Kidney epithelial cell (primary cell): ENCODE measurements at regions not wholly inside any gene's neighbourhood (a gene's known extent, or its start where the extent isn't known, plus 50 kb on each side); places are given as distances from the start of the nearest gene placed in this dataset.

Experiments
- DNase-seq: peaks from one replicate; pipeline ENCODE4 v3.0.0-alpha.2; 2010; ENCODE audit warnings: low read depth
- H3K27me3 ChIP-seq: 2 replicates; pipeline ENCODE4 v1.6.0; 2011; ENCODE audit warnings: low read length; ENCODE audit not compliant: control insufficient read depth, insufficient read depth
- H3K36me3 ChIP-seq: 2 replicates; pipeline ENCODE4 v1.5.1; 2011; ENCODE audit warnings: low read length; ENCODE audit not compliant: control insufficient read depth, insufficient read depth
- H3K4me3 ChIP-seq: 2 replicates; pipeline ENCODE4 v1.5.1; 2011; ENCODE audit warnings: low read depth, mild to moderate bottlenecking, control low read depth, low read length
- TF ChIP-seq, protein P1 (sequence below): IDR thresholded peaks from 2 replicates; pipeline ENCODE4 v1.5.1; 2011; ENCODE audit warnings: mild to moderate bottlenecking, moderate library complexity, low read length, control low read depth, inconsistent platforms; ENCODE audit not compliant: insufficient read depth, poor library complexity, severe bottlenecking

- H3K36me3 ChIP-seq = no peaks in the 10 kb centered on the region
- H3K4me3 ChIP-seq = no peak overlapping the region
- peaks cover 9% of the 10 kb centered on the region for H3K27me3 ChIP-seq
- TF ChIP-seq, protein P1, sequence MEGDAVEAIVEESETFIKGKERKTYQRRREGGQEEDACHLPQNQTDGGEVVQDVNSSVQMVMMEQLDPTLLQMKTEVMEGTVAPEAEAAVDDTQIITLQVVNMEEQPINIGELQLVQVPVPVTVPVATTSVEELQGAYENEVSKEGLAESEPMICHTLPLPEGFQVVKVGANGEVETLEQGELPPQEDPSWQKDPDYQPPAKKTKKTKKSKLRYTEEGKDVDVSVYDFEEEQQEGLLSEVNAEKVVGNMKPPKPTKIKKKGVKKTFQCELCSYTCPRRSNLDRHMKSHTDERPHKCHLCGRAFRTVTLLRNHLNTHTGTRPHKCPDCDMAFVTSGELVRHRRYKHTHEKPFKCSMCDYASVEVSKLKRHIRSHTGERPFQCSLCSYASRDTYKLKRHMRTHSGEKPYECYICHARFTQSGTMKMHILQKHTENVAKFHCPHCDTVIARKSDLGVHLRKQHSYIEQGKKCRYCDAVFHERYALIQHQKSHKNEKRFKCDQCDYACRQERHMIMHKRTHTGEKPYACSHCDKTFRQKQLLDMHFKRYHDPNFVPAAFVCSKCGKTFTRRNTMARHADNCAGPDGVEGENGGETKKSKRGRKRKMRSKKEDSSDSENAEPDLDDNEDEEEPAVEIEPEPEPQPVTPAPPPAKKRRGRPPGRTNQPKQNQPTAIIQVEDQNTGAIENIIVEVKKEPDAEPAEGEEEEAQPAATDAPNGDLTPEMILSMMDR = no peak
- no peak for DNase-seq
Measured at GRCh38 chr6:170232186-170233002, 58.5 kb downstream of the DLL1 start.

GRCh38 chr6:170231293-170232185 lies 59.3 kb downstream of the DLL1 start:
- TF ChIP-seq, protein P1 = no peak
- DNase-seq = no peak

GRCh38 chr6:170230520-170231292 lies 60.2 kb downstream of the DLL1 start:
- no peaks in the 10 kb centered on the region for H3K36me3 ChIP-seq
- H3K27me3 ChIP-seq = peaks cover 6% of the 10 kb centered on the region
- H3K4me3 ChIP-seq = no peak overlapping the region
- DNase-seq = no peak
- TF ChIP-seq, protein P1 = no peak

More at GRCh38 chr6:170231293-170232185, 59.3 kb downstream of the DLL1 start:
- no peak overlapping the region for H3K4me3 ChIP-seq
- H3K27me3 ChIP-seq = peaks cover 8% of the 10 kb centered on the region
- no peaks in the 10 kb centered on the region for H3K36me3 ChIP-seq

GRCh38 chr6:170229851-170230519 lies 60.9 kb downstream of the DLL1 start:
- Histone ChIP-seq H3K36me3 (no peaks in the 10 kb centered on the region), H3K4me3 (no peak overlapping the region), H3K27me3 (peaks cover 6% of the 10 kb centered on the region)
- TF ChIP-seq, protein P1 = no peak
- DNase-seq = no peak

DNA sequence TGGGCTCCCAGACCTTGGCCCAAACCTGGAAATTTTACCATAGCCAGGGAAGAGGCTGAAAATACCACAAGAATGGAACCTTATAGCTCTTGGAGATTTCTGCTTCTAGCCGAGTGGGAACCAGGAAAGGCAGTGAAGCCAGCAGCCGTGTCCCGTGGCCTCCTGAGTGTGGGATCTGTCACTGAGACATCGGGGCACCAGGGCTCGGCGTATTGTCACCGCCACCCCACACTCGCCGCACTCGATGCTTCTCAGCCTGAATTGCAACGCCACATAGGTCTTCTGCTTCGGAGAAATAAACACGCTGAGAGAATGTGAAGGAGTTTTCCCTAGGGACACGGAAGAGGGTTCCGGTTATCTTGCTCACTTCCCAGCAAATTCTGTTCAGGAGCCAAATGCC lies 61.5 kb downstream of the DLL1 start:
- Histone ChIP-seq H3K4me3 (no peak overlapping the region), H3K27me3 (peaks cover 5% of the 10 kb centered on the region), H3K36me3 (no peaks in the 10 kb centered on the region)
- TF ChIP-seq, protein P1 = no peak
- no peak for DNase-seq
